Breast epithelium (tissue), 4 donors: ENCODE measurements at regions not wholly inside any gene's neighbourhood (a gene's known extent, or its start where the extent isn't known, plus 50 kb on each side); places are given as distances from the start of the nearest gene placed in this dataset.

Experiments used
- DNase-seq, 2 donors: peaks; one replicate each; pipeline ENCODE4 v3.0.0-alpha.2; 2019; ENCODE audit warnings: low spot score in 2 of 2
- H3K27ac ChIP-seq, 2 donors: fragments of 200-600 bp; sonication (generic) in 1 of 2; one replicate each; pipeline ENCODE4 v1.5.1; 2016 to 2019; ENCODE audit warnings: mild to moderate bottlenecking in 1 of 2
- H3K27me3 ChIP-seq, 2 donors: fragments of 200-600 bp; sonication (generic) in 1 of 2; one replicate each; pipeline versions ENCODE4 v1.5.1 to v1.6.0; 2017 to 2019; ENCODE audit warnings: control low read depth in 1 of 2, mild to moderate bottlenecking in 1 of 2
- H3K36me3 ChIP-seq: fragments of 200-600 bp; one replicate; pipeline ENCODE4 v1.5.1; 2019
- H3K4me1 ChIP-seq, 2 donors: fragments of 200-600 bp; sonication (generic); one replicate each; pipeline ENCODE4 v1.5.1; 2016 to 2019; ENCODE audit warnings: control low read depth in 1 of 2
- H3K4me3 ChIP-seq, 3 donors: fragments of 200-600 bp; sonication (generic); 1 replicate in 2 of 3; 2 replicates in 1 of 3; pipeline ENCODE4 v1.5.1; 2016 to 2019; ENCODE audit warnings: mild to moderate bottlenecking in 3 of 3, moderate library complexity in 2 of 3
- H3K9me3 ChIP-seq, 2 donors: fragments of 200-600 bp; sonication (generic) in 1 of 2; one replicate each; pipeline ENCODE4 v1.5.1; 2016 to 2019; ENCODE audit warnings: control low read depth in 1 of 2
- CTCF ChIP-seq, 3 donors: fragments of 450-650 bp; IDR thresholded peaks; one replicate each; pipeline ENCODE4 v1.5.1; 2016 to 2017; ENCODE audit warnings: antibody characterized with exemption in 3 of 3, mild to moderate bottlenecking in 3 of 3, moderate library complexity in 3 of 3
- POLR2A ChIP-seq: fragments of 450-650 bp; IDR thresholded peaks from one replicate; pipeline ENCODE4 v1.6.1; 2016; ENCODE audit warnings: antibody characterized with exemption, mild to moderate bottlenecking, moderate library complexity
- POLR2AphosphoS5 ChIP-seq, 3 donors: sonication (generic); formaldehyde crosslinking; IDR thresholded peaks; one replicate each; pipeline ENCODE4 v1.6.1; 2017; ENCODE audit warnings: antibody characterized with exemption in 3 of 3
- intact Hi-C: fragments of 100-400 bp; cut with DNase I; formaldehyde crosslinking; loops from one replicate; pipeline ENCODE4 v1.15.1; 2023; ENCODE audit warnings: low total_unique reads

DNA sequence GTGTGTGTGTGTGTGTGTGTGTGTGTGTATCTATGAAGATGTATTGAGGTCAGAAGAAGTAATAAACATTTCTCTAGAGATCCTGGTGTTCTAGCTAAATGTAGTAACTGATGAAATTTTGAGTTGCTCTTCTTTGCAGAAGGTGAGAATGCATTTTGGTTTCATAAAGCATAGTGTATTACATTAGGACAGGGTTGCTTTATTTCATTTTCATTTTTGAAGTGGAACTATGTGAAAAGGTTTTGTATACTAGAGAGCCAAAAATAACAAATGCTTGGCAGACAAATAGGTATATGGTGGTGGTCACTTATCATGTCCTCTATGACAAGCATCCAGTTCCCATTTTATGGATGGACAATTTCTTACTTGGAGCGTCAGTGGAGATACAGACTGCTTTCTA is 99.0 kb downstream of the CASP12 start:
- no peak overlapping the region for H3K27ac ChIP-seq
- H3K27me3 ChIP-seq = no peaks in the 10 kb centered on the region
- no peak overlapping the region for H3K4me3 ChIP-seq
- peaks cover 0 to 9% of the 10 kb centered on the region in 2 donors for H3K9me3 ChIP-seq
- H3K4me1 ChIP-seq = no peaks in the 10 kb centered on the region
- no peak for DNase-seq
- intact Hi-C loops = no loop called here
- H3K36me3 ChIP-seq = no peaks in the 10 kb centered on the region
- TF ChIP-seq POLR2A (no peak), POLR2AphosphoS5 (IDR thresholded peaks at IDR 0.05) (no peak), CTCF (IDR thresholded peaks at IDR 0.05) (no peak)

DNA sequence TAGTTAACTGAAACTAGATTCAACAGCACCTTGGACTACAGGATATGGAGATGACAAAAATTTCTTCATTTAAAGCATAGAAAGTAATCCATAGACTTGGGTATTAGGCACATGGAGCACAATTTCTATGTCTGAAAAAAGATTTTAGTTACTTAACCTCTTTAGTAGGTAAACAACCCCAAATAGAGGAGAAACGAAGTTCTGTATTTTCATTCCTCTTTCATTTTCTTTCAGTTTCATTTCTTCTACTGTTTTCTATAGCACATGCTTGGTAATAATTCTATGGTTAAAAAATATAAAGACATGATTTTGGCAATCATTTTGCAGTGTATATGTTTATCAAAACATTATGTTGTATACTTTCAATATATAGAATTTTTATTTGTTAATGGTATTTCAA is 99.5 kb downstream of the CASP12 start:
- H3K4me1 ChIP-seq = no peaks in the 10 kb centered on the region
- H3K27ac ChIP-seq = no peak overlapping the region
- no peaks in the 10 kb centered on the region for H3K36me3 ChIP-seq
- peaks cover 0 to 9% of the 10 kb centered on the region in 2 donors for H3K9me3 ChIP-seq
- intact Hi-C loops = no loop called here
- H3K4me3 ChIP-seq = peak overlapping the region in 2 of 3 donors; percentile 6 to 11
- no peak for DNase-seq
- no peaks in the 10 kb centered on the region for H3K27me3 ChIP-seq
- TF ChIP-seq POLR2A (no peak), CTCF (IDR thresholded peaks at IDR 0.05) (no peak), POLR2AphosphoS5 (IDR thresholded peaks at IDR 0.05) (no peak)

DNA sequence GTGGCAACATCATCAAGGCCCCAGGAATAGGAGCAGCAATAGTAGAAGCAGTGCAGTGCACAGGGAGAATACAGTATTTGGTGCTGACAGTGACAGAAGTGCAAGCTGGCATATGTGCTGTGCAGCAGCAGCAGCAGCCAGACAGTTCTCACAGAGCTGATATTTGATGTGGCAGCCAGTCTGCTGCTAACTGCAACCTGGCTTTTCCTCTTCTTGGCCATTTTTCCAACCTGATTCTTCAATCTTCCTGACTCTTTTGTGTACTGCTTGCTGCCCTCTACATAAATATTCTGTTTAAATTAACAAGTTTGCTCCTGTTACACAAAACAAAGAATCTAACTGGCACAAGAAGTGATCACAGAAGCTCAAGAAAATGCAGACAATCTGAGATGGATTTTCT is 102.0 kb downstream of the CASP12 start:
- intact Hi-C loops = no loop called here
- no peaks in the 10 kb centered on the region for H3K4me1 ChIP-seq
- H3K4me3 ChIP-seq = no peak overlapping the region
- no peak for DNase-seq
- no peaks in the 10 kb centered on the region for H3K36me3 ChIP-seq
- H3K27ac ChIP-seq = no peak overlapping the region
- H3K27me3 ChIP-seq = no peaks in the 10 kb centered on the region
- peaks cover 0 to 9% of the 10 kb centered on the region in 2 donors for H3K9me3 ChIP-seq
- no peak for TF ChIP-seq POLR2A
- no peak for TF ChIP-seq POLR2AphosphoS5 (IDR thresholded peaks at IDR 0.05)
- TF ChIP-seq CTCF (IDR thresholded peaks at IDR 0.05) = no peak

DNA sequence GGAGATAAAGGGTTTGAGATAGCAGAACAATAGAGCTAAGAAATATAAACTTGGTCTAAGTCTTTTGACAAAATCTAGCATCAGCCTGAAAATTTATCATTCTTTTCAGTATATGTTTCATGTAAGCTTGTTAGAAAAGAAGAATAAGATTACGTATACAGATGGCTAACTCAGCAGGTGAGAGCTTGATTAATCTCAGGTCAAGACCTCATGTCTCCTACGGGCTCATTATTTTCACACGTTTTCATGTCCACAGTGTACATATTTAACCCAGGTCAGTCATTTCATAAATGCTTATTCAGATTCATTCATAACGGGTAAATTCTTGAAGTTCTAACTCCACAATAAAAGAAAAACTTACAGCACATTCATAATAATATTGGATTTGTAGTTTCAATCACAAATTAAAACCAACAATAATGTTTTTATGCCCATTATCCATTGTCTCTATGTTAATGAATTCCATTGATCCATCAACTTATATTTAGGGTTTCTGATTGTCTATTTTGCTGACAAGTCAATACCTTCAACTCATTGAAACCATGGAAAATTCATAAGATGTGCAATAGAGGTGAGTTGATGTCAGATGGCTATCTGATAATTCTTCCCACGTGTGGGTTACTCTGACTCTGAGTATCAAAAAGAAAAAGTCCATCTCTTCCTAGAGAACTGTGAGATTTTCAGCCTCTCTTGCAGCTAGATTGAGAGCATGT is 102.6 kb downstream of the CASP12 start:
- no peak for DNase-seq
- peaks cover 0 to 9% of the 10 kb centered on the region in 2 donors for H3K9me3 ChIP-seq
- H3K4me1 ChIP-seq = no peaks in the 10 kb centered on the region
- TF ChIP-seq CTCF (IDR thresholded peaks at IDR 0.05) (no peak), POLR2A (no peak), POLR2AphosphoS5 (IDR thresholded peaks at IDR 0.05) (no peak)
- no peaks in the 10 kb centered on the region for H3K27me3 ChIP-seq
- no peaks in the 10 kb centered on the region for H3K36me3 ChIP-seq
- H3K27ac ChIP-seq = no peak overlapping the region
- H3K4me3 ChIP-seq = no peak overlapping the region
- intact Hi-C loops = no loop called here

DNA sequence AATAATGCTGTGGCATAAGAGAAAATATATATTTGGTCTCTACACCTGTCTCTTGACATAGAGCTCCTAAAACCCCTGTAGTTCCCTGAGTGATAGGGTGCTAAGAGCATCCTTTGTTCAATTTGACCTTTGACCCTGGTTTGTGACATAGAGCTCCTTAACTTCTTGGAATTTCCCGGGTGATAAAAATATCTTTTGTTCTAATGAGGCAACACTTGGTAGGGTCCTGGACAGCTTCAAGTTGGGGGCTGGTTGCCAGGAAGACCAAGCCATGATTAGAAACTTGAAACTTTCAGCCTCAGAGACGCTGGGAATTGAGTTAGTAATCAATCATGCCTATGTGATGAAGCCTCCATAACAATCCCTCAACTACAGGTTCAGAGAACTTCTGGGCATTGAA is 105.4 kb downstream of the CASP12 start:
- H3K9me3 ChIP-seq = peaks cover 0 to 9% of the 10 kb centered on the region in 2 donors
- TF ChIP-seq CTCF (IDR thresholded peaks at IDR 0.05) (no peak), POLR2A (no peak), POLR2AphosphoS5 (IDR thresholded peaks at IDR 0.05) (no peak)
- no peak overlapping the region for H3K27ac ChIP-seq
- no peaks in the 10 kb centered on the region for H3K27me3 ChIP-seq
- no peak for DNase-seq
- intact Hi-C loops = no loop called here
- no peaks in the 10 kb centered on the region for H3K36me3 ChIP-seq
- no peak overlapping the region for H3K4me3 ChIP-seq
- H3K4me1 ChIP-seq = no peaks in the 10 kb centered on the region
